Duodenal mucosa (tissue), 2 donors: ENCODE measurements at regions not wholly inside any gene's neighbourhood (a gene's known extent, or its start where the extent isn't known, plus 50 kb on each side); places are given as distances from the start of the nearest gene placed in this dataset.

ENCODE experiments used
- H3K27ac ChIP-seq: one replicate; pipeline ENCODE4 v1.7.0; 2013; ENCODE audit warnings: low read depth, low read length
- H3K27me3 ChIP-seq, 2 donors: one replicate each; pipeline ENCODE4 v1.7.0; 2013; ENCODE audit warnings: low read length in 2 of 2, control low read depth in 1 of 2; ENCODE audit not compliant: insufficient read depth in 2 of 2, control insufficient read depth in 1 of 2
- H3K36me3 ChIP-seq, 2 donors: one replicate each; pipeline ENCODE4 v1.7.0; 2013; ENCODE audit warnings: low read length in 2 of 2, control low read depth in 1 of 2; ENCODE audit not compliant: insufficient read depth in 2 of 2, control insufficient read depth in 1 of 2
- H3K4me1 ChIP-seq, 2 donors: one replicate each; pipeline ENCODE4 v1.7.0; 2013; ENCODE audit warnings: low read length in 2 of 2, control low read depth in 1 of 2; ENCODE audit not compliant: insufficient read depth in 2 of 2, control insufficient read depth in 1 of 2
- H3K4me3 ChIP-seq, 2 donors: one replicate each; pipeline ENCODE4 v1.7.0; 2013; ENCODE audit warnings: low read length in 2 of 2, low read depth in 1 of 2
- H3K9ac ChIP-seq, 2 donors: one replicate each; pipeline ENCODE4 v1.7.0; 2013; ENCODE audit warnings: low read length in 2 of 2, low read depth in 1 of 2
- H3K9me3 ChIP-seq, 2 donors: one replicate each; pipeline ENCODE4 v1.7.0; 2013; ENCODE audit warnings: low read length in 2 of 2, control low read depth in 1 of 2; ENCODE audit not compliant: control insufficient read depth in 1 of 2

DNA sequence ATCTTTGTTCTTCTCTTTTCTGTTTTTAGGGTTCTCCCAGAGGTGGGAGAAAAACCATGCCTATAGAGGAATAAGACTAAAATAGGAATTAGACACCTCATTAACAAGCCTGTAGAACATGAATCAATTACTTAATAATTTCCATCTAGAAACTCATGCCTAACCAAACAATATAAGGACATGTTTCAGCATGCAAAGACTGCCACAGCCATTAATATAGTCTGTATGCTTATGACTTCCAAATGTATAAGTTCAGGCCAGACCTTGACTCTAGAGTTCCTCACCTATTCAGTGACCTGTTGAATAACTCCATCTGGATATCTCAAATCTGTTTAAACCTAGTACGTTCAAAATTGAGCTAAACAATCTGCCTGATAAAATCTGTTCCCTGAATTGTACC, 304.6 kb downstream of the BMP4 start:
- H3K27me3 ChIP-seq: no peaks in the 10 kb centered on the region
- H3K36me3 ChIP-seq: no peaks in the 10 kb centered on the region
- no peaks in the 10 kb centered on the region for H3K4me1 ChIP-seq
- no peak overlapping the region for H3K4me3 ChIP-seq
- no peak overlapping the region for H3K27ac ChIP-seq
- H3K9me3 ChIP-seq: no peaks in the 10 kb centered on the region
- no peak overlapping the region for H3K9ac ChIP-seq

DNA sequence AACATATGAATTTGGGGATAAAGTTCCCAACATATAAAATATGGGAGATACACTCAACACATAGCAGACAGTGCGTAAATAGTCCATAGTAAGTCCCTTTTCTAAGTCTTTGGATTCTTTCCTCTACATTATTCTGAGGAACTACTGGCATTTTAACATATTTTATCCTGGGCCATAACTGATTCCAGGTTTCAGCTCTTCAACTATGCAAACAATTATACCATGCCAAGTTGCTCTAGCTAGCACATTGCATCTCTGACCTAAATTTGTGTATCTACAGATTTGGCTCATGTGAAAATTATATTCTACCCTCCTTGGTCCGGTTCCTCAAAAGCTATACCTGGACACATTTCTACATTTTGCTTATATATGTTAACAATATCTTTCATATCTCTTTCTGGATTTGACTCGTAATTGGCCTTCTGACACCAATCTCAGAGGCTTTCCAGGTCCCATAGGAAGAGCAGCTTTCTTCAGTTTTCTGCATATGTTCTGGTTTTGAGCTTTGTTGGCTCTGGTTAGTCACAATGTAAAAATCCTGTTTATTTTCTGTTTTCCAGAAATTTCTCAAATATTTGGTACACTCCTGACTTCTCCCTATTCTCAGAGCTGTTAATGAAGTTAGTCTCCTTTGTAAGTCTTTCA, 305.4 kb downstream of the BMP4 start:
- Histone ChIP-seq H3K4me1 (no peaks in the 10 kb centered on the region), H3K4me3 (no peak overlapping the region), H3K27me3 (no peaks in the 10 kb centered on the region), H3K36me3 (no peaks in the 10 kb centered on the region), H3K9ac (no peak overlapping the region), H3K9me3 (no peaks in the 10 kb centered on the region), H3K27ac (no peak overlapping the region)

DNA sequence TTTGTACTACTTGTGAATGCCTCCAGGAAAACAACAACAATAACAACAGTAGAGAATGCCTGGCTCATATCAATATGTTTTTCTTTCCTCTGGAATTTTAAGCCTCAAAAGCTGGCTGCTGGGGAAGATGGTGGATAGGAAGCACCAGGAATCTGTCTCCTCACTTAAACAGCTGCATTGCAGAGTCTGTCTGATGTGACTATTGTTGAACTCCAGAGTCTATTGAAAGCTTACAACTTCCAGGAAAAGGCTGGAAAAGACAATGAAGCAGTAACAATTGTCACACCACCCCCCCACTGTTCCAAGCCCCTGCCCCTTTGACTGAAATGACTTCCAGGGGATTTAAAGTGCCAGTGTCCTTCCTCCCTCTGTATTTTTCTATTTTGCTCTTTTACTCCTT, 309.7 kb downstream of the BMP4 start:
- Histone ChIP-seq H3K27me3 (no peaks in the 10 kb centered on the region), H3K4me3 (no peak overlapping the region), H3K9me3 (no peaks in the 10 kb centered on the region), H3K9ac (no peak overlapping the region), H3K36me3 (no peaks in the 10 kb centered on the region), H3K4me1 (no peaks in the 10 kb centered on the region), H3K27ac (no peak overlapping the region)

DNA sequence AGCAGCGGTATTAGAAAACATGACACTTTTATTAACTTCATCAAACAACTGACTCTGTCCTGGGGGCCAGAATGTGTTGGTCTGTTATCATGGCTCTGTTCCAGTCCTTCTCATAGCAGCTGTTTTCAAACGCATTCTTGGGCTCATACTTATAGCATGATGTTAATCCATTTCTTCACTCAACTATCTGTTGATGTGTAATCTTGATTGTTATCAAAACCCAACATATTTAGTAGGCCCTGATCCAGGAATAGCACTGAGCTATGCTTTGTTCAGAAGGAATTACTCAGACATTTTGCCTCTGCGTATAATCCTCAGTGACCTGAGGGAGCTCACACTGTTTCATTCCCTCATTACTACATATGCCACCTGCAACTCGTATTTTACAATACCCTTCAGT, 315.9 kb downstream of the BMP4 start:
- H3K27me3 ChIP-seq: no peaks in the 10 kb centered on the region
- H3K4me1 ChIP-seq: no peaks in the 10 kb centered on the region
- no peaks in the 10 kb centered on the region for H3K9me3 ChIP-seq
- H3K4me3 ChIP-seq: no peak overlapping the region
- H3K9ac ChIP-seq: no peak overlapping the region
- H3K36me3 ChIP-seq: no peaks in the 10 kb centered on the region
- no peak overlapping the region for H3K27ac ChIP-seq

DNA sequence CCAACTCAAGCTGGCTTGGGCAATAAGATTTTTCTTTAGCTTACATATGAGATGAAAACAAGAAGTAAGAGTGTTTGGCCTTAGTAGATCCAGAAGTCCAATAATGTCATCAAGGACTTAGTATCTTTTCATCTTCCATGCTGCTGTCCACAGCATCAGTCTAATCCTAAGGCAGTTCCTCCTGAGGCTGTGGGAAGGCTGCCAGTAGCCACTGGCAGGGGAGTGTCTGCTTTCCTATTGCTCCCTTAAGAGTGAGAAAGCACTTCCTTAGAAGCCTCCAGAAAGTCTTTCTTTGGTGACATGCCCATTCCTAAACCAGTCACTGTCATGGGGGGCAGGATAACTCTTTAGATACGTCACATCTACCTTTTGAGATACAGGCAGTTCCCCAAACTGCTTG, 317.7 kb downstream of the BMP4 start:
- Histone ChIP-seq H3K36me3 (no peaks in the 10 kb centered on the region), H3K9ac (no peak overlapping the region), H3K27me3 (no peaks in the 10 kb centered on the region), H3K27ac (no peak overlapping the region), H3K9me3 (no peaks in the 10 kb centered on the region), H3K4me1 (no peaks in the 10 kb centered on the region), H3K4me3 (no peak overlapping the region)

DNA sequence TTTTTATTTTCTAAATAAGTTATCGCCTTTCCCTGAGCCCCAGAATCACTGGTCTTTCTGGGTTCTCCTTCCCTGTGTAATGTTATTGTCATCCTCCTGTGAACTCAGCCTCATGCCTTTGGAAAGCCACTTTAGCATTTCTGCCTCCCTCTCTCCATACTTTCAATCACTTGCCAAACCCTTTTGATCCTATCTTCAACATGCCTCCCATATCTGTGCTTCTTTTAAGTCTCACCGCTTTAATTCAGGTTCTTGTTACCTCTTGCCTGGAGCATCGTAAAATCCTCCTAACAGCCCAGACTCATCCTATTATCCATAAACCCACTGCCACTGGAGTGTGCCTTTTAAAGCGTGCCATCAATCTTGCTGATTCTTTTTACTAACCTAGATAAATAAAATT, 321.8 kb downstream of the BMP4 start:
- H3K27me3 ChIP-seq: no peaks in the 10 kb centered on the region
- no peaks in the 10 kb centered on the region for H3K9me3 ChIP-seq
- H3K4me1 ChIP-seq: peaks cover 0 to 5% of the 10 kb centered on the region in 2 donors
- H3K27ac ChIP-seq: no peak overlapping the region
- no peak overlapping the region for H3K9ac ChIP-seq
- no peak overlapping the region for H3K4me3 ChIP-seq
- no peaks in the 10 kb centered on the region for H3K36me3 ChIP-seq

DNA sequence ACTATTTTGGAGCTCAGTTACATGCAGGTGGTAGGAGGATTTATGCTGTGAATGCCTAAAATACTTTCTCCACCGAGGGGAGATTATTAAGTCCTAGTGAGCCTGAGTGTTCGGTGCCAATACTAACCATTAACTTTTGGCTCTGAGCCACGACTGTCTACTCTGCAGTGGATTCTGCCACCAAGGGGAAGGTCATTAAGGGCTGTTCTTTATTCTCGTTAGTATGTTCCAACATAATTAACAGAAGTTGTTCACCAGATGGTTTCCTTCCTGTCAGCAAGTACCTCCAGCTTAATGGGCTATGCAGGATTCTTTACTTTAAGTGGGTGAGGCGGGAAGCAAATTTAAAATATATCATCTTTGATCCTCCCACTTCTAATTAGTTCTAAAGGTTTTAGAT, 326.3 kb downstream of the BMP4 start:
- H3K4me3 ChIP-seq: no peak overlapping the region
- H3K27me3 ChIP-seq: no peaks in the 10 kb centered on the region
- H3K9ac ChIP-seq: no peak overlapping the region
- no peak overlapping the region for H3K27ac ChIP-seq
- H3K4me1 ChIP-seq: peaks cover 0 to 5% of the 10 kb centered on the region in 2 donors
- no peaks in the 10 kb centered on the region for H3K36me3 ChIP-seq
- no peaks in the 10 kb centered on the region for H3K9me3 ChIP-seq

DNA sequence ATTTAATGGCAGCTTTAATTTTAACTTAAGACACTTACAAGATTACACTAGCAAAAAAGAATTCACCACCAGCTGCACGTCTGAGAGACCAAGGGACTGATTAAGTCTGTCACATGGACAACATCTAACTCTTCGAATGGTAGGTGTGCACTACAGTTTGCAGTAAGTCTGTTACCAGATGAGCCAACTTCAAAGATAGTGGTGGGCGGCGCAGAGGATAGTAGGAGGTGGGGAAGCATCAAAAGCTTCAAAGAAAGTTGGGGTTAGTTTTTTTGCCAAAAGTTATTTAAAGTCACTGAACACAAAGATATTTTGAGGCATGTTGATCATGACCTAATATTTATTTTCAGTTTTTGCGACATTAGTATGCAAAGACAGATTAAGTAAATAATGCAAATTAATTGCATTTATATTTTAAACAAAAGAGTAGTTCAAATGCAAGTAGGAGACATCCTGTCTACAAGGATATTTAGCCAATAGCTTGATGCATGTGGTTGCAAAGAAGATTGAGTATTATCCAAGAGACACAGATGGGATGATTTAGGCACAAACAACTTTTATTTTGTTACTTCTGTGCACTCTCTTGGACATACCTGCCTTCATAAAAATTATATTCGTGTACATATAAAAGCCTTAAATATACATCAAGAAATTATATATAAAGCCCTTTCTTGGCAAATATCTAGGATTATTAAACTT, 327.7 kb downstream of the BMP4 start:
- no peaks in the 10 kb centered on the region for H3K9me3 ChIP-seq
- no peak overlapping the region for H3K27ac ChIP-seq
- no peak overlapping the region for H3K9ac ChIP-seq

DNA sequence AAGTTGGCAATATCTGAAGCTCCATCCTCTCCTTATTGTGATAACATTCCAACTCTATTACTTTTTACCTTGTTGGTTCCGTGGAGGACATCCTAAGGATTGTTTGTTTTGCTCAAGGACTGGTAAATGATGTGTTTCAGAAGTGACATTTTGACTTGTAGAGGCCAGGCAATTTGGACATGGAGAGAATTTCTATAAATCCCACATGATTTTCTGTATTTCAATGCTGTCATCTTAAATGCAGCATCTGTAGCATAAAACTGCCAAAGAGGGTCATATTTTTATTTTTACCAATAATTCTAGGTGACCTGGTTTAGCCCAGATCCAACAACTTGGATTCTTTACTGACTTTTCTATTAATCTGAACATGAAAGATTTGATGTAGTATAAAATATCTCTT, 328.4 kb downstream of the BMP4 start:
- no peaks in the 10 kb centered on the region for H3K27me3 ChIP-seq
- peaks cover 0 to 5% of the 10 kb centered on the region in 2 donors for H3K4me1 ChIP-seq
- H3K9ac ChIP-seq: no peak overlapping the region
- no peak overlapping the region for H3K27ac ChIP-seq
- H3K9me3 ChIP-seq: no peaks in the 10 kb centered on the region
- no peak overlapping the region for H3K4me3 ChIP-seq
- no peaks in the 10 kb centered on the region for H3K36me3 ChIP-seq

More for the DNA sequence above, 327.7 kb downstream of the BMP4 start:
- Histone ChIP-seq H3K4me1 (peaks cover 0 to 5% of the 10 kb centered on the region in 2 donors), H3K4me3 (no peak overlapping the region), H3K27me3 (no peaks in the 10 kb centered on the region), H3K36me3 (no peaks in the 10 kb centered on the region)

DNA sequence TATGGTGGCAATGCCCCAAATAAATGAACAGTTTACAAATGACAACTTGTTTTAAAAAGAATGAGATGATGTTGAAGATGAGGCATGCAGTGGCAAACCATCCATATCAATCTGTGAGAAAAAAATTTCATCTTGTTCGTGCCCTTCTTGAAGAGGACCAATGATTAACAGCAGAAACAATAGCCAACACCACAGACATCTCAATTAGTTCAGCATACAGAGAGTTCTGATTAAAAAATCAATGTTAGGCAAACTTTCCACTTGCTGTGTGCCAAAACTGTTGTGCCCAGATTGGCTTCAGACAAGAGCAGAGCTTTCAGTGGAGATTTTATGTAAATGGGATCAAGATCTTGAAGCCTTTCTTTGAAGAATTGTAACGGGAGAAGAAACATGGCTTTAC, 329.9 kb downstream of the BMP4 start:
- Histone ChIP-seq H3K36me3 (no peaks in the 10 kb centered on the region), H3K27me3 (no peaks in the 10 kb centered on the region), H3K27ac (no peak overlapping the region), H3K9ac (no peak overlapping the region), H3K4me1 (peaks cover 0 to 5% of the 10 kb centered on the region in 2 donors), H3K4me3 (no peak overlapping the region), H3K9me3 (no peaks in the 10 kb centered on the region)
